Mucosa of descending colon (tissue), 3 donors: ENCODE measurements at regions not wholly inside any gene's neighbourhood (a gene's known extent, or its start where the extent isn't known, plus 50 kb on each side); places are given as distances from the start of the nearest gene placed in this dataset.

Experiments used
- ATAC-seq: fragments of 200-7000 bp; cut with Tn5 transposase; one replicate; pipeline ENCODE4 v1.9.1; 2020; ENCODE audit warnings: mild to moderate bottlenecking, moderate library complexity
- DNase-seq, 3 donors: peaks; one replicate each; pipeline ENCODE4 v3.0.0-alpha.2; 2020
- H3K36me3 ChIP-seq: fragments of 200-600 bp; one replicate; pipeline ENCODE4 v1.8.0; 2021; ENCODE audit warnings: low read depth, mild to moderate bottlenecking
- H3K4me1 ChIP-seq: fragments of 200-600 bp; one replicate; pipeline ENCODE4 v1.8.0; 2021; ENCODE audit warnings: low read depth, mild to moderate bottlenecking
- H3K4me3 ChIP-seq: fragments of 200-600 bp; one replicate; pipeline ENCODE4 v1.8.0; 2021; ENCODE audit warnings: mild to moderate bottlenecking
- H3K9me3 ChIP-seq: fragments of 200-600 bp; one replicate; pipeline ENCODE4 v1.8.0; 2021; ENCODE audit warnings: mild to moderate bottlenecking
- intact Hi-C, 2 donors: fragments of 100-400 bp; cut with DNase I in 1 of 2; cut with micrococcal nuclease in 1 of 2; formaldehyde crosslinking; loops; one replicate each; pipeline versions ENCODE4 v1.11.0 to v1.11.1; 2022; cut with DNase I, micrococcal nuclease
- TF ChIP-seq, protein P1 (sequence below): fragments of 200-600 bp; IDR thresholded peaks from one replicate; pipeline ENCODE4 v1.8.0; 2022; ENCODE audit warnings: antibody characterized with exemption, mild to moderate bottlenecking
- donor health status: DM: no; HTN: no; CAD: no; lungs with moderate emphysema.
- donor health status: DM: no; HTN: no; CAD: no.
- donor health status: DM: no; HTN: yes; CAD: no.

GRCh38 chr6:106918115-106918514 lies 56.4 kb downstream of the CD24 start:
- no peak for DNase-seq
- TF ChIP-seq, protein P1, sequence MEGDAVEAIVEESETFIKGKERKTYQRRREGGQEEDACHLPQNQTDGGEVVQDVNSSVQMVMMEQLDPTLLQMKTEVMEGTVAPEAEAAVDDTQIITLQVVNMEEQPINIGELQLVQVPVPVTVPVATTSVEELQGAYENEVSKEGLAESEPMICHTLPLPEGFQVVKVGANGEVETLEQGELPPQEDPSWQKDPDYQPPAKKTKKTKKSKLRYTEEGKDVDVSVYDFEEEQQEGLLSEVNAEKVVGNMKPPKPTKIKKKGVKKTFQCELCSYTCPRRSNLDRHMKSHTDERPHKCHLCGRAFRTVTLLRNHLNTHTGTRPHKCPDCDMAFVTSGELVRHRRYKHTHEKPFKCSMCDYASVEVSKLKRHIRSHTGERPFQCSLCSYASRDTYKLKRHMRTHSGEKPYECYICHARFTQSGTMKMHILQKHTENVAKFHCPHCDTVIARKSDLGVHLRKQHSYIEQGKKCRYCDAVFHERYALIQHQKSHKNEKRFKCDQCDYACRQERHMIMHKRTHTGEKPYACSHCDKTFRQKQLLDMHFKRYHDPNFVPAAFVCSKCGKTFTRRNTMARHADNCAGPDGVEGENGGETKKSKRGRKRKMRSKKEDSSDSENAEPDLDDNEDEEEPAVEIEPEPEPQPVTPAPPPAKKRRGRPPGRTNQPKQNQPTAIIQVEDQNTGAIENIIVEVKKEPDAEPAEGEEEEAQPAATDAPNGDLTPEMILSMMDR = no peak
- Histone ChIP-seq H3K4me3 (no peak overlapping the region), H3K36me3 (no peaks in the 10 kb centered on the region), H3K4me1 (no peaks in the 10 kb centered on the region), H3K9me3 (no peaks in the 10 kb centered on the region)
- intact Hi-C loops = no loop called here
- ATAC-seq = peak; percentile 37

DNA sequence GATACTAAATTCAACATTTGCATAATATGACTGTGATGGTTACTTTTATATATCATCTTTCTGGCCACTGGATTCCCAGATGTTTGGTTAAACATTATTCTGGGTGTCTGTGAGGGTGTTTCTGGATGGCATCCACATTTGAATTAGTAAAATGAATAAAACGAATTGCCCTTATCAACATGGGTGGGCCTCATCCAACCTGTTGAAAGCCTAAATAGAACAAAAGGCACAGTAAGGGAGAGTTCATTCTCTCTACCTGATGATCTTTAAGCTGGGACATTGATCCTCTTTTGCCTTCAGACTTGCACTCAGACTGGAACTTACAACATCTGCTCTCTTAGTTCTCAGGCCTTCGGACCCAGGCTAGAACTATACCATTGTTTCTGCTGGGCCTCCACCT lies 57.6 kb downstream of the CD24 start:
- no peaks in the 10 kb centered on the region for H3K9me3 ChIP-seq
- ATAC-seq (peak; percentile 62), DNase-seq (peak in 1 of 3 donors; percentile 59)
- TF ChIP-seq, protein P1 = no peak
- H3K36me3 ChIP-seq = no peaks in the 10 kb centered on the region
- no peak overlapping the region for H3K4me3 ChIP-seq
- peaks cover 6% of the 10 kb centered on the region for H3K4me1 ChIP-seq
- intact Hi-C loops = no loop called here

DNA sequence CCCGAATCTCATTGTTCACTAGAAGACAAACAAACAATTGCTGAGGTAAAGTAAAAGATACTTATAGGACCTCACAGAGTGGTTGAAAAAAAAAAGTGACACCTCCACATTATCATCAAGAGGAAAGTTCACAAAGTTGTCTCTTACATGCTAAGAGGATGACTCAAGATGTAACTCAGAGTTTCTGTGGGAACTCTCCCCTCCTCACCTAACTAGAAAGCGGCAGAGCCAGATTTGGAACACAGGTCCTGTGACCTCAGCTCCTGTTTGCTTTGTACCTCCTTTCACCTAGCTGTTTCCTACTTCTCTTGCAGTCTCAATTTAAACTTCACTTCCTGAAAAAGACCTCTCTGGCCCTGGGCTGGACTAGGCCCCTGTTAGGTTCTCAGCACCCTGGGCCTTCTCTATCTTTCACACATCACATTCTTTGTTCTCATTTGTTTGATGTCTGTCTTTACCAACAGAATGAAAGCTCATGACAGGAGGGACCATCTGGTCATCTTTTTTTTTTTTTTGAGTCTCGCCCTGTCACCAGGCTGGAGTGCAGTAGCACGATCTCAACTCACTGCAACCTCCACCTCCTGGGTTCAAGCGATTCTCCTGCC lies 60.8 kb downstream of the CD24 start:
- no peak for DNase-seq
- H3K36me3 ChIP-seq = no peaks in the 10 kb centered on the region
- H3K4me1 ChIP-seq = peaks cover 10% of the 10 kb centered on the region
- TF ChIP-seq, protein P1 = no peak
- no peaks in the 10 kb centered on the region for H3K9me3 ChIP-seq
- intact Hi-C loops = no loop called here
- peak; percentile 22 for ATAC-seq
- H3K4me3 ChIP-seq = no peak overlapping the region

- Histone ChIP-seq H3K4me3 (no peak overlapping the region), H3K36me3 (no peaks in the 10 kb centered on the region), H3K9me3 (no peaks in the 10 kb centered on the region), H3K4me1 (peaks cover 10% of the 10 kb centered on the region)
- TF ChIP-seq, protein P1 = no peak
- ATAC-seq (peak; percentile 69), DNase-seq (peak in 1 of 3 donors; percentile 61)
- intact Hi-C loops = no loop called here
Observed at GRCh38 chr6:106913111-106913510, 61.4 kb downstream of the CD24 start.

GRCh38 chr6:106912091-106912490 lies 62.4 kb downstream of the CD24 start:
- intact Hi-C loops = no loop called here
- no peak for DNase-seq

More at GRCh38 chr6:106912091-106912490, 62.4 kb downstream of the CD24 start:
- peaks cover 10% of the 10 kb centered on the region for H3K4me1 ChIP-seq
- no peaks in the 10 kb centered on the region for H3K36me3 ChIP-seq
- no peak overlapping the region for H3K4me3 ChIP-seq
- TF ChIP-seq, protein P1 = no peak
- no peak for ATAC-seq
- H3K9me3 ChIP-seq = no peaks in the 10 kb centered on the region
